GM19351 (cell line): ENCODE measurements at regions not wholly inside any gene's neighbourhood (a gene's known extent, or its start where the extent isn't known, plus 50 kb on each side); places are given as distances from the start of the nearest gene placed in this dataset.
"Not testable (repeated sequence)": the region's sequence is repeated elsewhere in the genome, so short reads cannot be mapped to it uniquely, and the experiment has no call there.

Experiments used
- ATAC-seq: cut with Tn5 transposase; IDR thresholded peaks from one replicate; pipeline ENCODE4 v1.9.1; 2021; ENCODE audit warnings: mild to moderate bottlenecking, moderate library complexity; ENCODE audit not compliant: unreplicated experiment

GRCh38 chr7:153510674-153511073, 541.5 kb upstream of the DPP6 start:
- ATAC-seq = no peak

DNA sequence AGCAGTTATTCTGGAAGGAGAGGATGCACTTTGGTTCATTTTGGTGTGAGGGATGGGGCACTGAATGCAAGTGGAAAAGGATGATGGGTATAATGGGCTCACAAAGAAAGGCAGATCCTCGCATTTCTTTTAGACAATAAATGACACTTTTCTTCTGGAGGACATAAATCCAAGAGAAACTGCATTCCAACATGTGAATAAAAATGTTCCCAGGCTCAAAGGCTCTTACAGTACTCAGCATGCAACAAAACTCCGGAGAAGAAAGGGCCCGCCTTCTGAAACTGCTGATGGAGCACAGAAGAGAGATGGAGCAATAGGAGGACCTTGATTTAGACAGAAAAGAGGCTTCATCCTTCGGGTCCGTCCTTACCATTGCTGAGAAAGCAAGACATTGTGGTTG, 538.2 kb upstream of the DPP6 start:
- ATAC-seq = no peak

DNA sequence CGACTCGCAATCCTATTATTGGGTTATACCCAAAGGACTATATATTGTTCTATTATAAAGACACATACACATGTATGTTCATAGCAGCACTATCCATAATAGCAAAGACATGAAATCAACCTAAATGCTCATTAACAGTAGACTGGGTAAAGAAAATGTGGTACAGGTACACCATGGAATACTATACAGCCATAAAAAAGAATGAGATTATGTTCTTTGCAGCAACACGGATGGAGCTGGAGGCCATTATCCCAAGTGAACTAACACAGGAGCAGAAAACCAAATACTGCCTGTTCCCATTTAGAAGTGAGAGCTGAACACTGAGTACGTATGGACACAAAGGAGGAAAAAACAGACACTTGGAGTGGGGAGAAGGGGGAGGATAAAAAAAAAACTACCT, 536.8 kb upstream of the DPP6 start:
- ATAC-seq = no peak

DNA sequence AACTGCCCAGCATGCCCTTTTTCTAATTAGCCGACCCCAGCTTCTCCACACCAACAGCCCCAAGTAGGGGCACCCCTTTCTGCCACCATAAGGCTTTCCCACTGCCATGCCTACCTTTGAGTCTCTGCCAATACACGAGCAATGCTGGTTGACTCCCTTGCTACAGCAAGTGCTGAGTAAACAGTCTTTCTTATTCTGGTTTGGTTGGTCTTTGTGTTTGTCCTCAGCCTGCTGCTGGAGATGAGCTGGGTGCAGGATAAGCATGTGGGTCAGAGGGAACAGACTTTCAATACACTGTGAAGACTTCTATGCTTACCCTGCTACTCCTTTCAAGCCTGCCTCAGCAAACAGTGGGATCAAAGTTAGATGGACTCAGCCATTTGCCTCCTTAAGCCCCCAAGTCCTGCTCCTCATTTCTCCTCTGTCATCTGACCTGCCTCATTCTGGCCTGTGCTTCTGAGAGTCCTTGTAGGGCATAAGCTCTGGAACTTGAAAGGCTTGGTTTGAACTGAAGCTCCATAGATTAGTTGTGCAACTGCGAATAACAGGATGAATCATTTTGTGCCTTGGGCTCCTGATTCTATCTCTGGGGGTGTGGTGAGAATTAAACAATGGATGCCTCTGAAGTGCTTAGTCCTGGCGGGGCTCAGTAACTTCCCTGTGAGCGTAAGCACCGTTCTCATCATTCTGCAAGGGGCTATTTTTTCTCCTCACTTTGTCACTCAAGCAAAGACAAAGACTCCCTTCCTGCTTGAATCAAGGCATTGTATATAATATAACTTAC, 533.8 kb upstream of the DPP6 start:
- ATAC-seq = no peak

GRCh38 chr7:153521370-153521769, 530.8 kb upstream of the DPP6 start:
- no peak for ATAC-seq

GRCh38 chr7:153522261-153522660, 529.9 kb upstream of the DPP6 start:
- ATAC-seq = no peak

DNA sequence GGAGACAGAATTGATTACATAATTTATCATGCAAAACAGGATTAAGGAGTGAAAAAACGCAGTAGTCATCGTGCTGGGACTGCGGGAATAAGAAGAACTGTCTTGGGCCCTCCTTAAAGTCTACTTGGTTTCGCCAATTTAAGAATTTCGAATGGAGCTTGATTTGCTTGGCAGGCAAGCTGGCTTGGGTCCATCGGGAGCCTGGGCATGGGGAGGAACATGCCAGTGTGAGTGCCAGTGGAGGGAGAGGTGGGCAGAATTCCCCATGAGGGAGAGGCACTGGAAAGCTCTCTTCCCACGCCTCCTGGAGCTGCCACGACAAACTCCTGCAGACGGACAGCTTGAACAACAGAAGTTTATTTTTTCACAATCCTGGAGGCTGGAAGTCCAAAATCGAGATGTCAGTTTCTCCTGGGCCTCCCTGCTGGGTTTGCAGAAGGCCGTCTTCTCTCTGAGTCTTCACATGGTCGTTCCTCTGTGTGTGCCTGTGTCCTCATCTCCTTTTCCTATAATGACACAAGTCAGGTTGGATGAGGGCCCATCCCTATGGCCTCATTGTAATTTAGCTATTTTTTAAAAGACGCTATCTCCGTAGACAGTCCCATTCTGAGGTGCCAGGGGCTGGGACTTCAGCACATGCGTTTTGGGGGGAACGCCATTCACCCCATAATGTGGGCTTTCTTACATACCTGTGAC, 528.7 kb upstream of the DPP6 start:
- ATAC-seq = no peak

- no peak for ATAC-seq
Measured at GRCh38 chr7:153524070-153524601, 528.1 kb upstream of the DPP6 start.

- ATAC-seq = no peak
Measured at GRCh38 chr7:153529100-153529499, 523.1 kb upstream of the DPP6 start.

GRCh38 chr7:153529651-153530165, 522.5 kb upstream of the DPP6 start:
- no peak for ATAC-seq

DNA sequence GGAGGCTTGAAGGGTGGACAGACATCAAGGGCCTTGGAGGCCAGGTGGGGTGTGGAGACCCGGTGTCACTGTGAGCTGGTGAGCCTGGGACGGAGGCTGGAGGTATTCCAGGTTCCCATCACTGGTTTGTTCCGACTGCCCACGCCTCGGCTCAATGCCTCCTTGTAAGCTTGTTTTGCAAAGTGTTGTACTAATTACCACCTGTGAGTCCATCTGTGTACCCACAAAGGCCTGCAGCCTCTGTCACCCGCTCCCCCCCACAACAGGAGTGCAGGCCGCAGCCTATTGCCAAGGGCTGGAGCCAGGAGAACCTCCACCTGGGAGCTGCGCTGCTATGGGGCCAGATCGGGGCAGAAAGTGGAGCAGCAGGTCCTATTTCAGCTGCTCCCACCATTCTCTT, 521.8 kb upstream of the DPP6 start:
- no peak for ATAC-seq

GRCh38 chr7:153532326-153532725, 519.9 kb upstream of the DPP6 start:
- ATAC-seq = no peak

DNA sequence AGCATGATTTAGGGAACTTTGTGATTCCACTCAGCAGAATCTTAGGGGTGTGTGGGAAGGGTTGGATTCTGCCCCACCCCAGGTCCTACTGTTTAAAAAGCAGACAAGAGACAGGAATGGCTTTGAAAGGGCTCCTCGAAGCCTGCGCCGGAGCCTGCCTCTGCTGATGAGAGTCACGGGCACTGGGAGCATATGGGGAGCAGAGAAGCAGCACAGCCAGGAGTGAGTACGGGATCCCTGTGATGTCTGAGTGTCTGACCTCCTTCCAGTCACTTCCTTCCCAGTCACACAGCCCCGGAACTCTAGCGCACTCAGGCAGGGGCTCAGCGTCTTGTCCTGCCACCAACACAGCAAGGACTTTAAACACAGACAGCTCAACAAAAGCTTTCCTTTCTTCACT, 514.9 kb upstream of the DPP6 start:
- ATAC-seq = no peak

DNA sequence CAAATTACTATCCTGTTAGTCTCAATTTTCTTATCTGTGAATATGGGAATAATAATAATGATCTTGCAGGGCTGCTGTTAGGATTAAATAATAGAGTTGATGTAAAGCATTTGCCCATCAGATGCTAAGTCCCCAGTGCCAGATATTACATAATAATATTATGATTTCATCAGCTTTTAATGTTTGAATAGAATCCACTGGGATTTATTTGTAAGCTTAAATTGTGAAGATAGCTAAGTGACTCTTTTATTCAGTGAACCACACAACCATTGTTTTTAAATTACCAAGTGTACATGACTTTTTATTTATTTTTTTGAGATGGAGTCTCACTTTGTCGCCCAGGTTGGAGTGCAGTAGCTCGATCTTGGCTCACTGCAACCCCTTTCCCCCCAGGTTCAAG, 510.3 kb upstream of the DPP6 start:
- ATAC-seq = no peak

DNA sequence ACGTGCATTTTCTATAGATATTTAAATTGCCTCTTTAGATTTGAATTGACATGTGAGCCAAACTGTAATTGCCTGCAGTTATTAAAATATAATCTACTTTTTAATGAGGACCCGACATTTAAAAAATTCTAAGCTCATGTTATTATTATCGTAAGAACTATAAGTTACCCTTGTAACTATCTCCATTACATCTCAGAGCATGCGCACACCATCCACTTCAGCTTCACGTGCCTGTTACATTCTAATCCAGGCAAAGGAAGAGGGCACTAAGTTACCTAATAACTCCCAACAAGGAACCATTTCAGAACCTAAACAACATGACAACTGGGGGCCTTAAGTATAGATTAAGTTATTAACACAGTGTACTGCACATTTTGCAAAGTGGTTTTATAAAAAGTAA, 509.0 kb upstream of the DPP6 start:
- ATAC-seq = no peak

DNA sequence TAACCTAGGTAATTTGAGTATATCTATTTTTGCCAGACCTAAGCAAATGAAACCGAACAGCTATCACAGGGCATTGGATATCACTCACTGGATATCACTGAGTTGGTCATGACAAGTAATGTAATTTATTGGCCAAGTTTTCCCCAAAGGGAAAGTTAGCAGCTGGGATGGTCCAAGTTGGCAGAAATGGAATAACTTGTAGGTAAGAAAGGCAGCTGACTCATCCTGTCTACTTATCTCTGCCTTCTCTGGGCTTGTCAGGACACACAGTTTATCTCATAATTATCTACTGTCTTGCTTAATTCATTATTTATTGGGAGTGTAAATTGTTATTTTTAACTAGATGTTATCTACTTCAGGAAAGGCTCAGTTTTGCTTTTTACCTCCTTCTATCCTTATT, 502.0 kb upstream of the DPP6 start:
- no peak for ATAC-seq

DNA sequence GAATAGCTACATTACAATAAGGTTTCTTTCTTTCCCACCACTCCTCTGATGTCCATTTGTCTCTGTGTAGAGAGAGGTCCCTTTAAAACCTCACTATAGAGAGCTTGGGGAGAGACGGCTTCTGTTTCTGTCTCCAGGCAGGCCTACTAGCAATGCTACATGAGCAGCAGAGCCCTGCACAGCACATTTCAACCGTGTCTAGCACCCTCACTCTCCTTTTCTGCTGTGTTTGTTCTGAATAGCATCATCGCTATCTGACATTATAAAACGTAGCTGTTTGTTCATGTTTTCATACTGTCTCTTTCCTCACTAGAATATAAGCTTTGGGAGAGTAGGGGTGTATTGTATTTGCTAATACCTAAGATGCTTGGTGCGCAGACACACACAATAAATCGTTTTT, 487.8 kb upstream of the DPP6 start:
- no peak for ATAC-seq

GRCh38 chr7:153566324-153566723, 485.9 kb upstream of the DPP6 start:
- no peak for ATAC-seq

DNA sequence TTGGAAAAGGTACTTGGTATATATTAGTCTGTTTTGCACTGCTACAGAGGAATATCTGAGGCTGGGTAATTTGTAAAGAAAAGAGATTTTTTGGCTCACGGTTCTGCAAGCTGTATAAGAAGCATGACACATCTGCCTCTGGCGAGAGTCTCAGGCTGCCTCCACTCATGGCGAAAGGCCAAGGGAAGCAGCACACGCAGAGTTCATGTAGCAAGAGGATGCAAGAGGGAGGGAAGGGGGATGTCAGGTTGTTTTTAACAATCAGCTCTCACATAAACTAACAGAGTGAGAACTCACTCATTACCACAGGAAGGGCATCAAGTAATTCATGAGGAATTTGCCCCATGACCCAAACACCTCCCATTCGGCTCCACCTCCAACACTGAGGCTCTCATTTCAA, 484.8 kb upstream of the DPP6 start:
- no peak for ATAC-seq

- ATAC-seq = not testable (repeated sequence)
Measured at GRCh38 chr7:153569520-153569919, 482.7 kb upstream of the DPP6 start.

- no peak for ATAC-seq
Measured at GRCh38 chr7:153576096-153576495, 476.1 kb upstream of the DPP6 start.

- no peak for ATAC-seq
Measured at GRCh38 chr7:153581419-153581818, 470.8 kb upstream of the DPP6 start.
